HFF-Myc (cell line): ENCODE measurements at regions not wholly inside any gene's neighbourhood (a gene's known extent, or its start where the extent isn't known, plus 50 kb on each side); places are given as distances from the start of the nearest gene placed in this dataset.

Experiments
- DNase-seq: peaks from one replicate; pipeline ENCODE4 v3.0.0-alpha.2; 2011; ENCODE audit warnings: low read depth; ENCODE audit errors: extremely low read depth
- H3K4me3 ChIP-seq: replicated peaks from 2 replicates; pipeline ENCODE4 v1.5.1; 2011; ENCODE audit warnings: low read depth, mild to moderate bottlenecking, control low read depth, low read length
- CTCF ChIP-seq: IDR thresholded peaks from 2 replicates; pipeline ENCODE4 v1.5.1; 2012; ENCODE audit warnings: mild to moderate bottlenecking, low read depth, low read length, control low read depth; ENCODE audit errors: missing control alignments

GRCh38 chr2:39487398-39488250 is 50.5 kb upstream of the MAP4K3 start:
- no peak for DNase-seq
- no peak for TF ChIP-seq CTCF
- H3K4me3 ChIP-seq = no peak overlapping the region

- DNase-seq = no peak
- H3K4me3 ChIP-seq = no peak overlapping the region
- no peak for TF ChIP-seq CTCF
Measured at GRCh38 chr2:39488450-39488849, 51.4 kb upstream of the MAP4K3 start.

GRCh38 chr2:39490586-39490985 is 53.5 kb upstream of the MAP4K3 start:
- DNase-seq = no peak
- no peak overlapping the region for H3K4me3 ChIP-seq
- no peak for TF ChIP-seq CTCF

- no peak for TF ChIP-seq CTCF
- no peak for DNase-seq
- H3K4me3 ChIP-seq = no peak overlapping the region
Measured at GRCh38 chr2:39491653-39492052, 54.6 kb upstream of the MAP4K3 start.

GRCh38 chr2:39492095-39492590 is 55.1 kb upstream of the MAP4K3 start:
- DNase-seq = peak; percentile 84
- H3K4me3 ChIP-seq = no peak overlapping the region
- no peak for TF ChIP-seq CTCF

- no peak for DNase-seq
- no peak for TF ChIP-seq CTCF
- H3K4me3 ChIP-seq = no peak overlapping the region
Measured at GRCh38 chr2:39492716-39493115, 55.6 kb upstream of the MAP4K3 start.
